Breast epithelium (tissue), 4 donors: ENCODE measurements at regions not wholly inside any gene's neighbourhood (a gene's known extent, or its start where the extent isn't known, plus 50 kb on each side); places are given as distances from the start of the nearest gene placed in this dataset.

Source experiments
- DNase-seq, 2 donors: peaks; one replicate each; pipeline ENCODE4 v3.0.0-alpha.2; 2019; ENCODE audit warnings: low spot score in 2 of 2
- H3K27ac ChIP-seq, 2 donors: fragments of 200-600 bp; sonication (generic) in 1 of 2; one replicate each; pipeline ENCODE4 v1.5.1; 2016 to 2019; ENCODE audit warnings: mild to moderate bottlenecking in 1 of 2
- H3K27me3 ChIP-seq, 2 donors: fragments of 200-600 bp; sonication (generic) in 1 of 2; one replicate each; pipeline versions ENCODE4 v1.5.1 to v1.6.0; 2017 to 2019; ENCODE audit warnings: control low read depth in 1 of 2, mild to moderate bottlenecking in 1 of 2
- H3K36me3 ChIP-seq: fragments of 200-600 bp; one replicate; pipeline ENCODE4 v1.5.1; 2019
- H3K4me1 ChIP-seq, 2 donors: fragments of 200-600 bp; sonication (generic); one replicate each; pipeline ENCODE4 v1.5.1; 2016 to 2019; ENCODE audit warnings: control low read depth in 1 of 2
- H3K4me3 ChIP-seq, 3 donors: fragments of 200-600 bp; sonication (generic); 1 replicate in 2 of 3; 2 replicates in 1 of 3; pipeline ENCODE4 v1.5.1; 2016 to 2019; ENCODE audit warnings: mild to moderate bottlenecking in 3 of 3, moderate library complexity in 2 of 3
- H3K9me3 ChIP-seq, 2 donors: fragments of 200-600 bp; sonication (generic) in 1 of 2; one replicate each; pipeline ENCODE4 v1.5.1; 2016 to 2019; ENCODE audit warnings: control low read depth in 1 of 2
- CTCF ChIP-seq, 3 donors: fragments of 450-650 bp; IDR thresholded peaks; one replicate each; pipeline ENCODE4 v1.5.1; 2016 to 2017; ENCODE audit warnings: antibody characterized with exemption in 3 of 3, mild to moderate bottlenecking in 3 of 3, moderate library complexity in 3 of 3
- POLR2A ChIP-seq: fragments of 450-650 bp; IDR thresholded peaks from one replicate; pipeline ENCODE4 v1.6.1; 2016; ENCODE audit warnings: antibody characterized with exemption, mild to moderate bottlenecking, moderate library complexity
- POLR2AphosphoS5 ChIP-seq, 3 donors: sonication (generic); formaldehyde crosslinking; IDR thresholded peaks; one replicate each; pipeline ENCODE4 v1.6.1; 2017; ENCODE audit warnings: antibody characterized with exemption in 3 of 3
- intact Hi-C: fragments of 100-400 bp; cut with DNase I; formaldehyde crosslinking; loops from one replicate; pipeline ENCODE4 v1.15.1; 2023; ENCODE audit warnings: low total_unique reads

GRCh38 chr11:119845305-119845704 is 116.3 kb upstream of the NECTIN1 start:
- peak overlapping the region; percentile 68 to 76 for H3K27ac ChIP-seq
- H3K4me1 ChIP-seq = no peaks in the 10 kb centered on the region
- H3K27me3 ChIP-seq = peaks cover 0 to 8% of the 10 kb centered on the region in 2 donors
- peaks cover 0 to 10% of the 10 kb centered on the region in 2 donors for H3K9me3 ChIP-seq
- no peak overlapping the region for H3K4me3 ChIP-seq
- H3K36me3 ChIP-seq = no peaks in the 10 kb centered on the region
- no peak for DNase-seq
- TF ChIP-seq CTCF (IDR thresholded peaks at IDR 0.05) (no peak), POLR2AphosphoS5 (IDR thresholded peaks at IDR 0.05) (no peak), POLR2A (no peak)
- intact Hi-C loops = no loop called here

GRCh38 chr11:119844808-119845207 is 115.8 kb upstream of the NECTIN1 start:
- DNase-seq = no peak
- Histone ChIP-seq H3K4me3 (no peak overlapping the region), H3K36me3 (no peaks in the 10 kb centered on the region), H3K9me3 (peaks cover 0 to 10% of the 10 kb centered on the region in 2 donors), H3K27ac (no peak overlapping the region), H3K27me3 (peaks cover 0 to 8% of the 10 kb centered on the region in 2 donors), H3K4me1 (no peaks in the 10 kb centered on the region)
- TF ChIP-seq POLR2A = no peak
- TF ChIP-seq POLR2AphosphoS5 (IDR thresholded peaks at IDR 0.05) = no peak
- TF ChIP-seq CTCF (IDR thresholded peaks at IDR 0.05) = no peak
- intact Hi-C loops = no loop called here

- TF ChIP-seq CTCF (IDR thresholded peaks at IDR 0.05) = no peak
- Histone ChIP-seq H3K27me3 (peaks cover 0 to 8% of the 10 kb centered on the region in 2 donors), H3K9me3 (peaks cover 0 to 10% of the 10 kb centered on the region in 2 donors), H3K27ac (no peak overlapping the region), H3K36me3 (no peaks in the 10 kb centered on the region), H3K4me3 (no peak overlapping the region), H3K4me1 (no peaks in the 10 kb centered on the region)
- intact Hi-C loops = no loop called here
- no peak for DNase-seq
Measured at GRCh38 chr11:119843877-119844276, 114.9 kb upstream of the NECTIN1 start.

- no peak for DNase-seq
- TF ChIP-seq POLR2A (no peak), POLR2AphosphoS5 (IDR thresholded peaks at IDR 0.05) (no peak), CTCF (IDR thresholded peaks at IDR 0.05) (no peak)
- no peaks in the 10 kb centered on the region for H3K36me3 ChIP-seq
- no peak overlapping the region for H3K27ac ChIP-seq
- no peaks in the 10 kb centered on the region for H3K4me1 ChIP-seq
- no peak overlapping the region for H3K4me3 ChIP-seq
- H3K9me3 ChIP-seq = peaks cover 0 to 10% of the 10 kb centered on the region in 2 donors
- peaks cover 0 to 8% of the 10 kb centered on the region in 2 donors for H3K27me3 ChIP-seq
- intact Hi-C loops = no loop called here
Measured at GRCh38 chr11:119842731-119843130, 113.7 kb upstream of the NECTIN1 start.

- Histone ChIP-seq H3K9me3 (no peaks in the 10 kb centered on the region), H3K27ac (no peak overlapping the region), H3K4me1 (no peaks in the 10 kb centered on the region), H3K36me3 (no peaks in the 10 kb centered on the region), H3K4me3 (no peak overlapping the region), H3K27me3 (no peaks in the 10 kb centered on the region)
- no peak for DNase-seq
- TF ChIP-seq POLR2A (no peak), POLR2AphosphoS5 (IDR thresholded peaks at IDR 0.05) (no peak), CTCF (IDR thresholded peaks at IDR 0.05) (no peak)
- intact Hi-C loops = no loop called here
Measured at GRCh38 chr11:119839476-119840133, 110.6 kb upstream of the NECTIN1 start.
